Activated CD4-positive, alpha-beta memory T cell treated with anti-CD3 and anti-CD28 coated beads, Interleukin-2, amount 10 ng/mL, durations not matched to agents 7 days and 5 days (primary cell): ENCODE measurements at regions not wholly inside any gene's neighbourhood (a gene's known extent, or its start where the extent isn't known, plus 50 kb on each side); places are given as distances from the start of the nearest gene placed in this dataset.

Source experiments
- CTCF ChIA-PET: fragments of 350-600 bp; sonication (Branson Sonifier 250); formaldehyde crosslinking; loops from one replicate; lab custom pipeline; 2021; ENCODE audit warnings: antibody characterized with exemption, inconsistent platforms; lab: Charles Lee
- POLR2A ChIA-PET: fragments of 350-600 bp; sonication (Branson Sonifier 250); formaldehyde crosslinking; loops from one replicate; lab custom pipeline; 2021; ENCODE audit warnings: antibody characterized with exemption; lab: Charles Lee
- DNase-seq: peaks from one replicate; pipeline ENCODE4 v3.0.0-alpha.2; 2020
- H3K27ac Mint-ChIP-seq: one replicate; pipeline ENCODE4 v1.8.0; 2021; ENCODE audit warnings: mild to moderate bottlenecking, mixed read lengths
- H3K27me3 Mint-ChIP-seq: one replicate; pipeline ENCODE4 v1.8.0; 2021; ENCODE audit warnings: mixed read lengths
- H3K36me3 Mint-ChIP-seq: one replicate; pipeline ENCODE4 v1.8.0; 2021; ENCODE audit warnings: low read depth, mixed read lengths
- H3K4me1 Mint-ChIP-seq: one replicate; pipeline ENCODE4 v1.8.0; 2021; ENCODE audit warnings: mixed read lengths
- H3K4me3 Mint-ChIP-seq: one replicate; pipeline ENCODE4 v1.8.0; 2021; ENCODE audit warnings: mild to moderate bottlenecking, mixed read lengths
- H3K9me3 Mint-ChIP-seq: one replicate; pipeline ENCODE4 v1.8.0; 2021; ENCODE audit warnings: mixed read lengths

- H3K27ac Mint-ChIP-seq, result no peak overlapping the region
- peaks cover 16% of the 10 kb centered on the region for H3K9me3 Mint-ChIP-seq
- ChIA-PET CTCF (no interaction called here), POLR2A (no interaction called here)
- H3K4me1 Mint-ChIP-seq, result no peaks in the 10 kb centered on the region
- no peak overlapping the region for H3K4me3 Mint-ChIP-seq
- H3K27me3 Mint-ChIP-seq, result no peaks in the 10 kb centered on the region
- DNase-seq, result no peak
- H3K36me3 Mint-ChIP-seq, result no peaks in the 10 kb centered on the region
Observed at GRCh38 chr20:22901921-22902320, 133.2 kb upstream of the SSTR4 start.

GRCh38 chr20:22904386-22904785 is 130.7 kb upstream of the SSTR4 start:
- DNase-seq, result no peak
- Mint-ChIP-seq H3K27me3 (no peaks in the 10 kb centered on the region), H3K4me1 (no peaks in the 10 kb centered on the region), H3K4me3 (no peak overlapping the region), H3K36me3 (no peaks in the 10 kb centered on the region), H3K27ac (no peak overlapping the region), H3K9me3 (peaks cover 12% of the 10 kb centered on the region)
- CTCF ChIA-PET, result no interaction called here
- POLR2A ChIA-PET, result no interaction called here

GRCh38 chr20:22904905-22905304 is 130.2 kb upstream of the SSTR4 start:
- CTCF ChIA-PET, result no interaction called here
- no peaks in the 10 kb centered on the region for H3K4me1 Mint-ChIP-seq
- no peaks in the 10 kb centered on the region for H3K36me3 Mint-ChIP-seq
- H3K9me3 Mint-ChIP-seq, result peaks cover 12% of the 10 kb centered on the region
- H3K27ac Mint-ChIP-seq, result no peak overlapping the region
- POLR2A ChIA-PET, result no interaction called here
- no peaks in the 10 kb centered on the region for H3K27me3 Mint-ChIP-seq
- H3K4me3 Mint-ChIP-seq, result no peak overlapping the region
- DNase-seq, result no peak

GRCh38 chr20:22905658-22906057 is 129.5 kb upstream of the SSTR4 start:
- ChIA-PET POLR2A (interaction anchor here (0.8 kb wide), 1 partner anchor 49 kb away, joined by 3 read pairs; no protein-coding TSS in a partner anchor), CTCF (no interaction called here)
- no peaks in the 10 kb centered on the region for H3K36me3 Mint-ChIP-seq
- H3K4me1 Mint-ChIP-seq, result no peaks in the 10 kb centered on the region
- no peaks in the 10 kb centered on the region for H3K27me3 Mint-ChIP-seq
- peaks cover 6% of the 10 kb centered on the region for H3K9me3 Mint-ChIP-seq
- DNase-seq, result no peak
- no peak overlapping the region for H3K4me3 Mint-ChIP-seq
- no peak overlapping the region for H3K27ac Mint-ChIP-seq

GRCh38 chr20:22908437-22908836 is 126.7 kb upstream of the SSTR4 start:
- H3K4me3 Mint-ChIP-seq, result no peak overlapping the region
- DNase-seq, result no peak

GRCh38 chr20:22908944-22909343 is 126.2 kb upstream of the SSTR4 start:
- Mint-ChIP-seq H3K27ac (no peak overlapping the region), H3K36me3 (no peaks in the 10 kb centered on the region), H3K9me3 (peaks cover 3% of the 10 kb centered on the region), H3K4me1 (no peaks in the 10 kb centered on the region), H3K27me3 (no peaks in the 10 kb centered on the region), H3K4me3 (no peak overlapping the region)
- ChIA-PET POLR2A (no interaction called here), CTCF (no interaction called here)
- DNase-seq, result no peak

More at GRCh38 chr20:22908437-22908836, 126.7 kb upstream of the SSTR4 start:
- ChIA-PET POLR2A (no interaction called here), CTCF (no interaction called here)
- H3K27me3 Mint-ChIP-seq, result no peaks in the 10 kb centered on the region
- H3K36me3 Mint-ChIP-seq, result no peaks in the 10 kb centered on the region
- H3K27ac Mint-ChIP-seq, result no peak overlapping the region
- H3K9me3 Mint-ChIP-seq, result no peaks in the 10 kb centered on the region
- no peaks in the 10 kb centered on the region for H3K4me1 Mint-ChIP-seq

GRCh38 chr20:22909436-22909835 is 125.7 kb upstream of the SSTR4 start:
- no peak for DNase-seq
- H3K4me1 Mint-ChIP-seq, result no peaks in the 10 kb centered on the region
- H3K27me3 Mint-ChIP-seq, result no peaks in the 10 kb centered on the region
- H3K27ac Mint-ChIP-seq, result no peak overlapping the region
- no peaks in the 10 kb centered on the region for H3K36me3 Mint-ChIP-seq
- POLR2A ChIA-PET, result no interaction called here
- peaks cover 3% of the 10 kb centered on the region for H3K9me3 Mint-ChIP-seq
- CTCF ChIA-PET, result interaction anchor here (0.5 kb wide), 1 partner anchor 21 kb away, joined by 3 read pairs; no protein-coding TSS in a partner anchor
- H3K4me3 Mint-ChIP-seq, result no peak overlapping the region

- Mint-ChIP-seq H3K9me3 (peaks cover 3% of the 10 kb centered on the region), H3K27ac (no peak overlapping the region), H3K36me3 (no peaks in the 10 kb centered on the region), H3K4me3 (no peak overlapping the region), H3K4me1 (no peaks in the 10 kb centered on the region), H3K27me3 (no peaks in the 10 kb centered on the region)
- ChIA-PET POLR2A (no interaction called here), CTCF (no interaction called here)
- DNase-seq, result no peak
Observed at GRCh38 chr20:22910287-22910852, 124.7 kb upstream of the SSTR4 start.

- ChIA-PET POLR2A (no interaction called here), CTCF (interaction anchor here (0.7 kb wide), 1 partner anchor 294 kb away, joined by 3 read pairs; no protein-coding TSS in a partner anchor)
- H3K4me3 Mint-ChIP-seq, result no peak overlapping the region
- DNase-seq, result no peak
- H3K9me3 Mint-ChIP-seq, result peaks cover 3% of the 10 kb centered on the region
- no peaks in the 10 kb centered on the region for H3K4me1 Mint-ChIP-seq
- no peaks in the 10 kb centered on the region for H3K36me3 Mint-ChIP-seq
- H3K27me3 Mint-ChIP-seq, result no peaks in the 10 kb centered on the region
- no peak overlapping the region for H3K27ac Mint-ChIP-seq
Observed at GRCh38 chr20:22914291-22914690, 120.8 kb upstream of the SSTR4 start.

- Mint-ChIP-seq H3K27me3 (no peaks in the 10 kb centered on the region), H3K4me3 (no peak overlapping the region), H3K36me3 (no peaks in the 10 kb centered on the region), H3K9me3 (peaks cover 3% of the 10 kb centered on the region), H3K27ac (no peak overlapping the region), H3K4me1 (no peaks in the 10 kb centered on the region)
- ChIA-PET POLR2A (no interaction called here), CTCF (no interaction called here)
- DNase-seq, result no peak
Observed at GRCh38 chr20:22915512-22915911, 119.6 kb upstream of the SSTR4 start.

- DNase-seq, result no peak
- H3K4me1 Mint-ChIP-seq, result no peaks in the 10 kb centered on the region
- H3K9me3 Mint-ChIP-seq, result peaks cover 3% of the 10 kb centered on the region
- H3K27ac Mint-ChIP-seq, result no peak overlapping the region
- H3K4me3 Mint-ChIP-seq, result no peak overlapping the region
- CTCF ChIA-PET, result no interaction called here
- POLR2A ChIA-PET, result no interaction called here
- H3K36me3 Mint-ChIP-seq, result no peaks in the 10 kb centered on the region
- no peaks in the 10 kb centered on the region for H3K27me3 Mint-ChIP-seq
Observed at GRCh38 chr20:22916021-22916842, 118.9 kb upstream of the SSTR4 start.

- Mint-ChIP-seq H3K27ac (no peak overlapping the region), H3K36me3 (no peaks in the 10 kb centered on the region), H3K27me3 (no peaks in the 10 kb centered on the region)
Observed at GRCh38 chr20:22918286-22918983, 116.7 kb upstream of the SSTR4 start.

GRCh38 chr20:22920898-22921297 is 114.2 kb upstream of the SSTR4 start:
- no peaks in the 10 kb centered on the region for H3K9me3 Mint-ChIP-seq
- no peak overlapping the region for H3K4me3 Mint-ChIP-seq
- no peak for DNase-seq
- no peaks in the 10 kb centered on the region for H3K36me3 Mint-ChIP-seq
- H3K27me3 Mint-ChIP-seq, result no peaks in the 10 kb centered on the region
- ChIA-PET POLR2A (no interaction called here), CTCF (no interaction called here)
- no peaks in the 10 kb centered on the region for H3K4me1 Mint-ChIP-seq
- no peak overlapping the region for H3K27ac Mint-ChIP-seq

More at GRCh38 chr20:22918286-22918983, 116.7 kb upstream of the SSTR4 start:
- Mint-ChIP-seq H3K4me3 (no peak overlapping the region), H3K9me3 (peaks cover 3% of the 10 kb centered on the region), H3K4me1 (no peaks in the 10 kb centered on the region)
- no peak for DNase-seq
- CTCF ChIA-PET, result no interaction called here
- POLR2A ChIA-PET, result no interaction called here
